HG03045 (cell line): ENCODE measurements at regions not wholly inside any gene's neighbourhood (a gene's known extent, or its start where the extent isn't known, plus 50 kb on each side); places are given as distances from the start of the nearest gene placed in this dataset.

Experiments
- ATAC-seq: cut with Tn5 transposase; IDR thresholded peaks from one replicate; pipeline ENCODE4 v1.9.1; 2021; ENCODE audit warnings: mild to moderate bottlenecking, moderate library complexity; ENCODE audit not compliant: unreplicated experiment

GRCh38 chr4:14284578-14284977 lies 657.1 kb upstream of the BOD1L1 start:
- no peak for ATAC-seq

- no peak for ATAC-seq
Measured at GRCh38 chr4:14289708-14290107, 662.2 kb upstream of the BOD1L1 start.

GRCh38 chr4:14293582-14293981 lies 666.1 kb upstream of the BOD1L1 start:
- ATAC-seq = no peak

GRCh38 chr4:14294611-14295010 lies 667.1 kb upstream of the BOD1L1 start:
- no peak for ATAC-seq

GRCh38 chr4:14299166-14299565 lies 671.6 kb upstream of the BOD1L1 start:
- ATAC-seq = no peak

GRCh38 chr4:14302021-14302420 lies 674.5 kb upstream of the BOD1L1 start:
- no peak for ATAC-seq

GRCh38 chr4:14303856-14304255 lies 676.3 kb upstream of the BOD1L1 start:
- ATAC-seq = no peak

- no peak for ATAC-seq
Measured at GRCh38 chr4:14308229-14308651, 680.7 kb upstream of the BOD1L1 start.

GRCh38 chr4:14309431-14309830 lies 681.9 kb upstream of the BOD1L1 start:
- no peak for ATAC-seq

GRCh38 chr4:14313757-14314156 lies 686.2 kb upstream of the BOD1L1 start:
- ATAC-seq = no peak

- ATAC-seq = no peak
Measured at GRCh38 chr4:14315129-14315528, 687.2 kb upstream of the CPEB2 start.

- no peak for ATAC-seq
Measured at GRCh38 chr4:14317351-14317750, 684.9 kb upstream of the CPEB2 start.

GRCh38 chr4:14318671-14319070 lies 683.6 kb upstream of the CPEB2 start:
- no peak for ATAC-seq

GRCh38 chr4:14321723-14322122 lies 680.6 kb upstream of the CPEB2 start:
- no peak for ATAC-seq

GRCh38 chr4:14323191-14323590 lies 679.1 kb upstream of the CPEB2 start:
- ATAC-seq = no peak

GRCh38 chr4:14329228-14329627 lies 673.1 kb upstream of the CPEB2 start:
- ATAC-seq = no peak

GRCh38 chr4:14333616-14334015 lies 668.7 kb upstream of the CPEB2 start:
- ATAC-seq = no peak

GRCh38 chr4:14334166-14334565 lies 668.1 kb upstream of the CPEB2 start:
- ATAC-seq = no peak

- ATAC-seq = no peak
Measured at GRCh38 chr4:14335872-14336271, 666.4 kb upstream of the CPEB2 start.

GRCh38 chr4:14336656-14337055 lies 665.6 kb upstream of the CPEB2 start:
- ATAC-seq = no peak

- no peak for ATAC-seq
Measured at GRCh38 chr4:14337892-14338584, 664.2 kb upstream of the CPEB2 start.

GRCh38 chr4:14338585-14339265 lies 663.6 kb upstream of the CPEB2 start:
- no peak for ATAC-seq

- no peak for ATAC-seq
Measured at GRCh38 chr4:14339715-14340114, 662.6 kb upstream of the CPEB2 start.
